HCT116 (cell line): ENCODE measurements at regions not wholly inside any gene's neighbourhood (a gene's known extent, or its start where the extent isn't known, plus 50 kb on each side); places are given as distances from the start of the nearest gene placed in this dataset.

Experiments
- EGR1 ChIP-seq: IDR thresholded peaks from 2 replicates; pipeline ENCODE4 v1.6.1; 2012; ENCODE audit warnings: low read depth
- EZH2phosphoT487 ChIP-seq: fragments of 200-600 bp; IDR thresholded peaks from 2 replicates; pipeline ENCODE4 v1.6.1; 2018; ENCODE audit warnings: antibody characterized with exemption, borderline replicate concordance
- FOSL1 ChIP-seq: IDR thresholded peaks from 2 replicates; pipeline ENCODE4 v1.6.1; 2012; ENCODE audit warnings: low read depth
- POLR2AphosphoS5 ChIP-seq: IDR thresholded peaks from 2 replicates; pipeline ENCODE4 v1.6.1; 2011; ENCODE audit warnings: mild to moderate bottlenecking, low read depth, low read length, moderate library complexity
- SP1 ChIP-seq: IDR thresholded peaks from 2 replicates; pipeline ENCODE4 v1.6.1; 2012; ENCODE audit warnings: low read depth
- YY1 ChIP-seq: IDR thresholded peaks from 2 replicates; pipeline ENCODE4 v1.6.1; 2011; ENCODE audit warnings: low read length, low read depth, moderate library complexity, mild to moderate bottlenecking; ENCODE audit not compliant: insufficient replicate concordance; ENCODE audit errors: extremely low read depth
- TF ChIP-seq, protein P1 (sequence below): IDR thresholded peaks from 2 replicates; pipeline ENCODE4 v1.6.1; 2012
- TF ChIP-seq, protein P2 (sequence below), 3 experiments: fragments of 200-600 bp in 1 of 3; sonication (generic) in 1 of 3; IDR thresholded peaks in 2 of 3; conservative IDR thresholded peaks in 1 of 3; 2 replicates each; pipeline ENCODE4 v1.5.1; 2012 to 2017; ENCODE audit warnings: low read depth in 2 of 3, low read length in 2 of 3, antibody characterized with exemption in 1 of 3, borderline replicate concordance in 1 of 3, control low read depth in 1 of 3, mild to moderate bottlenecking in 1 of 3, mixed read lengths in 1 of 3, mixed run types in 1 of 3, moderate library complexity in 1 of 3; ENCODE audit not compliant: insufficient read depth in 1 of 3
- TF ChIP-seq, protein P3 (sequence below): IDR thresholded peaks from 2 replicates; pipeline ENCODE4 v1.6.1; 2011; ENCODE audit warnings: mild to moderate bottlenecking, low read length, moderate library complexity; ENCODE audit not compliant: insufficient replicate concordance; ENCODE audit errors: extremely low read depth

DNA sequence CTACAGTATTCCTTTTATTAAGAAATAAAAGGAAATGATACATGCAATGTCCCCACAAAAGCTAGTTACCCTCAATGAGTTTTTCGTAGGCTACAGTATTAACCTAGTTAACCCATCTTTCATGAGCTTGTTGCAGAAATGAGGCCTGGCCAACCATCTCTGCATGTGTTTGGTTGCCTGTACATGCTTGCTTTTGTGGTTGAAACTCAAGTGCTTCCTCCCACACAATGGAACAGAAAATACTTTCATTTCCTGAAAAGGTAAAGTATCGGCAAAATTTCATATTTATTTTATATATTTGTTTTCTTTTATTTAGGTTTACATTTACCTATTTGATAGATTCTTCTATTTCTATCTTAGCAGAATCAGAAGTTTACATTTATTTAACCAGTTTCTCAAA is 214.6 kb upstream of the FAM241A start:
- TF ChIP-seq YY1 (no peak), POLR2AphosphoS5 (no peak), EZH2phosphoT487 (no peak), SP1 (no peak), EGR1 (no peak), FOSL1 (no peak)
- TF ChIP-seq, protein P1, sequence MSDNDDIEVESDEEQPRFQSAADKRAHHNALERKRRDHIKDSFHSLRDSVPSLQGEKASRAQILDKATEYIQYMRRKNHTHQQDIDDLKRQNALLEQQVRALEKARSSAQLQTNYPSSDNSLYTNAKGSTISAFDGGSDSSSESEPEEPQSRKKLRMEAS, result no peak
- TF ChIP-seq, protein P2, sequence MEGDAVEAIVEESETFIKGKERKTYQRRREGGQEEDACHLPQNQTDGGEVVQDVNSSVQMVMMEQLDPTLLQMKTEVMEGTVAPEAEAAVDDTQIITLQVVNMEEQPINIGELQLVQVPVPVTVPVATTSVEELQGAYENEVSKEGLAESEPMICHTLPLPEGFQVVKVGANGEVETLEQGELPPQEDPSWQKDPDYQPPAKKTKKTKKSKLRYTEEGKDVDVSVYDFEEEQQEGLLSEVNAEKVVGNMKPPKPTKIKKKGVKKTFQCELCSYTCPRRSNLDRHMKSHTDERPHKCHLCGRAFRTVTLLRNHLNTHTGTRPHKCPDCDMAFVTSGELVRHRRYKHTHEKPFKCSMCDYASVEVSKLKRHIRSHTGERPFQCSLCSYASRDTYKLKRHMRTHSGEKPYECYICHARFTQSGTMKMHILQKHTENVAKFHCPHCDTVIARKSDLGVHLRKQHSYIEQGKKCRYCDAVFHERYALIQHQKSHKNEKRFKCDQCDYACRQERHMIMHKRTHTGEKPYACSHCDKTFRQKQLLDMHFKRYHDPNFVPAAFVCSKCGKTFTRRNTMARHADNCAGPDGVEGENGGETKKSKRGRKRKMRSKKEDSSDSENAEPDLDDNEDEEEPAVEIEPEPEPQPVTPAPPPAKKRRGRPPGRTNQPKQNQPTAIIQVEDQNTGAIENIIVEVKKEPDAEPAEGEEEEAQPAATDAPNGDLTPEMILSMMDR (IDR thresholded peaks at IDR 0.05 in 2 of 3, conservative IDR thresholded peaks at IDR 0.05 in 1 of 3; ENCODE audit: borderline replicate concordance in 1 of 3, insufficient read depth in 1 of 3, low read depth in 2 of 3, low read length in 2 of 3), result no peak
- TF ChIP-seq, protein P3, sequence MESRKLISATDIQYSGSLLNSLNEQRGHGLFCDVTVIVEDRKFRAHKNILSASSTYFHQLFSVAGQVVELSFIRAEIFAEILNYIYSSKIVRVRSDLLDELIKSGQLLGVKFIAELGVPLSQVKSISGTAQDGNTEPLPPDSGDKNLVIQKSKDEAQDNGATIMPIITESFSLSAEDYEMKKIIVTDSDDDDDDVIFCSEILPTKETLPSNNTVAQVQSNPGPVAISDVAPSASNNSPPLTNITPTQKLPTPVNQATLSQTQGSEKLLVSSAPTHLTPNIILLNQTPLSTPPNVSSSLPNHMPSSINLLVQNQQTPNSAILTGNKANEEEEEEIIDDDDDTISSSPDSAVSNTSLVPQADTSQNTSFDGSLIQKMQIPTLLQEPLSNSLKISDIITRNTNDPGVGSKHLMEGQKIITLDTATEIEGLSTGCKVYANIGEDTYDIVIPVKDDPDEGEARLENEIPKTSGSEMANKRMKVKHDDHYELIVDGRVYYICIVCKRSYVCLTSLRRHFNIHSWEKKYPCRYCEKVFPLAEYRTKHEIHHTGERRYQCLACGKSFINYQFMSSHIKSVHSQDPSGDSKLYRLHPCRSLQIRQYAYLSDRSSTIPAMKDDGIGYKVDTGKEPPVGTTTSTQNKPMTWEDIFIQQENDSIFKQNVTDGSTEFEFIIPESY, result no peak
